HG03108 (cell line): ENCODE measurements at regions not wholly inside any gene's neighbourhood (a gene's known extent, or its start where the extent isn't known, plus 50 kb on each side); places are given as distances from the start of the nearest gene placed in this dataset.

Source experiments
- ATAC-seq: cut with Tn5 transposase; IDR thresholded peaks from one replicate; pipeline ENCODE4 v1.9.1; 2021; ENCODE audit warnings: moderate library complexity; ENCODE audit not compliant: unreplicated experiment

DNA sequence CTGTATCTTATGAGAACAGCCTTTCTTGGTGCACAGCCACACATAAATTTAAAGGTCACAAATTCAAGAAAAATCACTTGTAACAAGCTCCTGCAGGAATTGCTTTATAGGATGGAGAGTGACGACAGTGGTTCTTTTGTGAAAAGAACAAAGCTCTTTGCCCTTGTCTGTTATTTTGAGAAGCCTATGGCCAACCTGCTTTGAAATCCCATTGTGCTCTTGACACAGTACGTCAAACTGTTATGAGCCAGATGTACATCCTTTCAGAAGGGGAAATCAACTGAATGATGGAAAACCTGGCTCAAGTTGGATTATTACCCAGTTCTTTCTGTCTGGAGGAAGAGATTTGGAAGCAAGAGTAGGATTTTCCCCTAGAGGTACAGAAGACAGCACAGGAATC lies 1454.2 kb downstream of the ARAP2 start:
- no peak for ATAC-seq

- ATAC-seq, result no peak
Measured at GRCh38 chr4:34791209-34791608, 1453.1 kb downstream of the ARAP2 start.

DNA sequence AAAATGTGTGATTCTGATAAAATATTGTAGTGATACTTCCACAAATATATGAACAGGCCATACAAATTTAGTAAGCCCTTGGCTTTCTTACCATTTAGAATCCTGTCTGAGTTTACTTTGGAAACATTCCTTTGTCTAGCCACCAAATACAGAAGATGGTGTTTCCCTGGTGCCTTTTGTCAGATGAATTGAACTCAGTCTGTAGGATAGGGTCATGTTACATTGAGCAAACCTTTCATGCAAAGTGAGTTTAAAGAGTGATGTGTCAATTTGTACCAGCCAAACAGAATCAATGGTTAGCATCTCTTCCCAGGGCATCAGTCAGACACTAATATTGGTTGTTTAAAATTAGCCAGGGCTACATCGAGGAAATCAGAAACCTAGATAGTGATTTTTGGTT lies 1443.4 kb downstream of the ARAP2 start:
- no peak for ATAC-seq

- no peak for ATAC-seq
Measured at GRCh38 chr4:34814266-34814665, 1430.0 kb downstream of the ARAP2 start.

- no peak for ATAC-seq
Measured at GRCh38 chr4:34824515-34824914, 1419.8 kb downstream of the ARAP2 start.

- no peak for ATAC-seq
Measured at GRCh38 chr4:34826660-34827059, 1417.7 kb downstream of the ARAP2 start.

GRCh38 chr4:34845926-34846325 lies 1398.4 kb downstream of the ARAP2 start:
- no peak for ATAC-seq

DNA sequence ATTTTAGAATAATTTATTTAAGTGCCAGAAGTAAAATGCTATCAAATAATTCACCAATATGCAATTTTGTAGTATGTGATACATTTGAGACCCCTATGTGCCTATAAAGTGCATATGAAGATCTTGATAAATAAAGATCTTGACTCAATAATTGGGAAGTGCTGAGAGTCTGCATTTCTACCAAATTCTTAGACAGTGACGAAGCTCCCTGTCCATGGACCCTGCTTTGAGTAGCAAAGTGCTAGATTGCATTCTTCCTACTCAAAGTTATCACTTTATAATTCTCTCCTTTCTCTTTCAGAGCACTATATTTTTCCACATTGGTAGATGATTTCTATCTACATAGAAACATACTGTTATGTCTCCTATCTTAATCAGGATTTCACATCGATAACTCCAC lies 1393.9 kb downstream of the ARAP2 start:
- no peak for ATAC-seq

GRCh38 chr4:34850968-34851367 lies 1393.3 kb downstream of the ARAP2 start:
- ATAC-seq, result no peak

GRCh38 chr4:34851411-34851810 lies 1392.9 kb downstream of the ARAP2 start:
- ATAC-seq, result no peak

GRCh38 chr4:34854451-34854850 lies 1389.9 kb downstream of the ARAP2 start:
- ATAC-seq, result no peak

GRCh38 chr4:34861666-34862065 lies 1382.6 kb downstream of the ARAP2 start:
- no peak for ATAC-seq

GRCh38 chr4:34878961-34879360 lies 1365.4 kb downstream of the ARAP2 start:
- no peak for ATAC-seq

- no peak for ATAC-seq
Measured at GRCh38 chr4:34880246-34880645, 1364.1 kb downstream of the ARAP2 start.

DNA sequence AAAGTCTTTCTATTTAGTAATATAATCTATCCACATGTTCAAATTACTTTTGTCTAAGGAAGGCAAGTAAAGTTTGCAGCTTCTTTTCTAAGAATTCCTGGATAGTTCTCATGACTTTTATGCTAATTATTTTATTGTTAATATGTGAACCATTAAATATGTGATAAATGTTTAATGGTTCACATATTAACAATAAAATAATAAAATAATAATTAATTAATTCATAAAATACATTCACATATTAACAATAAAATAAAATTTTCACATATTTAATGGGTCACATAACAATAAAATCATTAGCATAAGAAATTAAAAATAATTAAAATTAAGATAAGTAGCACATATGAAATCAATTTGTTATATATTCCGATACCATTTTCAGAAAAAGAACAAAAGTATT lies 1352.4 kb downstream of the ARAP2 start:
- no peak for ATAC-seq

- ATAC-seq, result no peak
Measured at GRCh38 chr4:34893382-34893781, 1350.9 kb downstream of the ARAP2 start.

DNA sequence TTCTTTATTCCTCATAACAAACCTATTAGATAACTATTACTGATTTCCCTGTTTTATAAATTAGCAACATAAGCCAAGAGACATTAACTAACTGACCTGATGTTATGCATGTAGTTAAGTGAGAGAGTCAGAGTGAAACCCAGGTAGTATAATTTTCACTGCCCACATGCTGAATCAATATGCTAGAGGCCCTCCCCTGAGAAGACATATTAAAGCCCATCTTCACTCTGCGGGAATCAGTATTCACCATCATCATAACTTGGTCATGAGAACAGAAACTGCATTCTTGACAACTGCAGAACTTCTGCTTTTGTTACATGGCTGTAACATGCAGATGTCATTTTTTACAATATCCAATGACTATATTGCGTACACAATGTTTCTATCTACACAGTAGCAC lies 1324.3 kb downstream of the ARAP2 start:
- ATAC-seq, result no peak

GRCh38 chr4:34921391-34921790 lies 1322.9 kb downstream of the ARAP2 start:
- no peak for ATAC-seq

- ATAC-seq, result no peak
Measured at GRCh38 chr4:34922325-34922724, 1322.0 kb downstream of the ARAP2 start.

- ATAC-seq, result no peak
Measured at GRCh38 chr4:34932591-34932990, 1311.7 kb downstream of the ARAP2 start.

DNA sequence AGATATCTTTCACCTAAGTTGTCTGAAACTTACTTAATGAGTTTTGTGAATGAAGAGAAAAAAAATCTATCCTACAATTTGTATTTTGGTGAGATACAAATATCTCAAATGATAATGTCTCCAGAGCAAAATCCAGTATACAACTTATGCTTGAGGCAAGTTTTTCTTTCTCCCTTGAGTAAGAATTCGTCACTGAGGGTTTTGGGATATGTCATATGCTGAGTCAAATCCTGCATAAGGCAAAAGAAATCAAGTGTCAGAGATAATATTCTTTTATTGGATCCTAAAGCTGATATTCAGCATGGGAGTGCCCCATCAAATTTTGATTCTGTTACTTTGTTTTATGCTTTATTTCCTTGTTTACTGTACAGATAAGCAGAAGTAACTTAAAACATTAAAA lies 1308.6 kb downstream of the ARAP2 start:
- no peak for ATAC-seq

- no peak for ATAC-seq
Measured at GRCh38 chr4:34939073-34939472, 1305.2 kb downstream of the ARAP2 start.

DNA sequence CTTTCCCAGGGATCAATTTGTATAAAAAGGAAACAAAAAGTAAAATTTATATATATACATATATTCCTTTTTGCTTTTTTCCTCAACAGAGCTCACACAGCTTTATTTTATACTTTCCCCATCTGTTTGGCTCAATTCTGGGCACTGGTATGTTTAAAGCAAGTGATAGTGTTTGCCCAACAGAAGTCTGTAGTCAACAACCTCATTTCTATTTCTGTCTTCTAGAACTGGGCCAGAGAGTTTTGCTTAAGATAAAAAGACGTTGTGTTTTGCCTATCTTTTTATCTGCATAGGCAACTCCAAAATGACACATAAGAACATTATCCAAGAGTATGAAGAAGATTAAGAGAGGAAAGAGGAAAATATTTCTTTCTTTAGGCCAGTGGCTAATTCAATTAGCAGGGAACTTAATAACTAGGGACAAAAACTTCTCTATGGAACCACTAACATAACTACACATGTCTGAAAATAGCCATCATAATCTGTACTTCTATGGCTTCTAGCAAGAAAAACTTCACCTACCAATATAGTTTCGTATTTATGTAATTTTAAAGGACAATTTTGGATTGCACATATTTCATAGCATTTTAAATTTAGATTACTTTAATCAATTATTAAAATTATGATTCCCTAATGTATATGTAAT lies 1300.5 kb downstream of the ARAP2 start:
- ATAC-seq, result no peak
